ENCODE measurements at regions not wholly inside any gene's neighbourhood (a gene's known extent, or its start where the extent isn't known, plus 50 kb on each side); places are given as distances from the start of the nearest gene placed in this dataset.

DNA sequence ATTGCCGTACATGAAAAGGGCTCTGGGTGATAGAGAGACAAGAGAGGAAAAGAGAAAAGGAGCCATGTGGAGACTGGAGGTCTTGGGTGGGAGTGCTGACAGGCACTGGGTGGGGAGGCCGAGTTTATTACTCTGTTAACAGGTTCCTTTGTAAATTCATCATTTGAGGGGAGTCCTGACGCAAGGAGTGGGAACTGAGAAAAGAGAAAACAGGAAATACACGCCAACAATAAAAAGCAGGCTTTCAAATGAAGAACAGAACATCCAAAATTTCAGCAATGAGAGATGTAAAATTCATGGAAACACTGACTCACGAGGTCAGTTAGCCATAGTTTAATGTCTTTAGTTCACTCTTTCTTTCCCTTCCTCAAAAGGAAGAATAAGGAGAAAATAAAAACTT is 342.8 kb downstream of the TMEM167A start:
- DNase-seq (ENCODE audit: low read depth): peak; percentile 21
- TF ChIP-seq, protein P1, sequence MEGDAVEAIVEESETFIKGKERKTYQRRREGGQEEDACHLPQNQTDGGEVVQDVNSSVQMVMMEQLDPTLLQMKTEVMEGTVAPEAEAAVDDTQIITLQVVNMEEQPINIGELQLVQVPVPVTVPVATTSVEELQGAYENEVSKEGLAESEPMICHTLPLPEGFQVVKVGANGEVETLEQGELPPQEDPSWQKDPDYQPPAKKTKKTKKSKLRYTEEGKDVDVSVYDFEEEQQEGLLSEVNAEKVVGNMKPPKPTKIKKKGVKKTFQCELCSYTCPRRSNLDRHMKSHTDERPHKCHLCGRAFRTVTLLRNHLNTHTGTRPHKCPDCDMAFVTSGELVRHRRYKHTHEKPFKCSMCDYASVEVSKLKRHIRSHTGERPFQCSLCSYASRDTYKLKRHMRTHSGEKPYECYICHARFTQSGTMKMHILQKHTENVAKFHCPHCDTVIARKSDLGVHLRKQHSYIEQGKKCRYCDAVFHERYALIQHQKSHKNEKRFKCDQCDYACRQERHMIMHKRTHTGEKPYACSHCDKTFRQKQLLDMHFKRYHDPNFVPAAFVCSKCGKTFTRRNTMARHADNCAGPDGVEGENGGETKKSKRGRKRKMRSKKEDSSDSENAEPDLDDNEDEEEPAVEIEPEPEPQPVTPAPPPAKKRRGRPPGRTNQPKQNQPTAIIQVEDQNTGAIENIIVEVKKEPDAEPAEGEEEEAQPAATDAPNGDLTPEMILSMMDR (IDR thresholded peaks at IDR 0.05; ENCODE audit: low read length, missing control alignments): no peak
- no peak overlapping the region for H3K4me3 ChIP-seq (replicated peaks; ENCODE audit: low read depth, low read length)

DNA sequence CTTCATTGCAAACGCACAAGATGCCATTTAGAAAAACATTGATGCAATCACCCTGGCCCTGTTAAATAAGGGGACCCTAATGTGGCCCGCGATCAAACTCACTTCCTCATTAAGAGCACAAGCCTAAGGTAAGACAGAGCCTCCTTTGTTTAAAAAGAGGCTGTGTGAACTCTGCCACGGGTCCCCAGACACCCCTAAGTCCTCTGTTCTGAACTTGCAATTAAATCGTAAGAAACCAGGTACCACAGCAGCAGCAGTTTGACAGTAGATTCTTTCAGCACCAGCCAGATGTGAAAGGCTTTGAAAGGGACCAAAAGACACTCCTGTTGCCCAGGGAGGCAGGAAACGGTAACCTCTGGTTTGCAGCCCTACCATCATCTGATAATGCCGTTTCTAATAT is 346.3 kb downstream of the TMEM167A start:
- H3K4me3 ChIP-seq (replicated peaks; ENCODE audit: low read depth, low read length): no peak overlapping the region
- no peak for DNase-seq (ENCODE audit: low read depth)
- TF ChIP-seq, protein P1 (IDR thresholded peaks at IDR 0.05; ENCODE audit: low read length, missing control alignments): no peak

DNA sequence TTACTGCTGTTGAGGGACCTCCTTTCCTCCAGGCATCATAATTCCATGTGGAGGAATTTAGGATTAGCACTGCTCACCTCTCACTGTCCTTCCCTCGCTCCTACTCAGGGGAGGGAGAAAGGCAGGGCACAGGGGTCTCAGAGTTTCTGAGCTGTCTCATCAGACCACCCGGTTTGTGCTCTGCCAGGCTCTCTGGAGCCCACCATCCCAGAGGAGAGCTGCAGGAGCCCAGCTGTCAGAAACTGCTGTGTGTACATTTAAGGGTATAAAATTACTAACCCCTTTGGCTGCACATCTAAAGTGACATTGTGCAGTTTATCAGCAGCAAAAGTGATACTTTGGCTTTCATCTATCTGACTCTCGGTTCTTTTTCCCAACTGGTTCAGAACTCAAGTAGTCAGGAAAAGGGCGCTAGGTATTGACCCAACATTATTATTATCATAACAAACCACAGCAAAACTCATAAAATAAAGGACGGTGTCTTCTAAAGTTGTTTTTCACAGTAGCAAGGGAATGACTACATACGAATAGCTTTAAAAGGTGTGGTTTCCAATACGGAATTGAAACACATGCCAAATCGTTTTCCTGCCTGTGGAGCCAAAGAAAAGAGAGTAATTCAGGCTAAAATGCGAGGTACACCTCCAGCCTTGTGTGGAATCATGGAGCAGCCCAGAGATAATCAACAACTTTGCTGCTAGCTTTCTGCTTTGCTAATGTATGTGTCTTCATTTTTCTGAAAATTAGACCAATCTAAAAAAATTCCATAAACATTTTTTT is 348.1 kb downstream of the TMEM167A start:
- DNase-seq (ENCODE audit: low read depth): no peak
- no peak overlapping the region for H3K4me3 ChIP-seq (replicated peaks; ENCODE audit: low read depth, low read length)
- TF ChIP-seq, protein P1 (IDR thresholded peaks at IDR 0.05; ENCODE audit: low read length, missing control alignments): no peak

GRCh38 chr5:82723168-82723567 is 354.0 kb downstream of the TMEM167A start:
- TF ChIP-seq, protein P1 (IDR thresholded peaks at IDR 0.05; ENCODE audit: low read length, missing control alignments): no peak
- no peak for DNase-seq (ENCODE audit: low read depth)
- no peak overlapping the region for H3K4me3 ChIP-seq (replicated peaks; ENCODE audit: low read depth, low read length)

DNA sequence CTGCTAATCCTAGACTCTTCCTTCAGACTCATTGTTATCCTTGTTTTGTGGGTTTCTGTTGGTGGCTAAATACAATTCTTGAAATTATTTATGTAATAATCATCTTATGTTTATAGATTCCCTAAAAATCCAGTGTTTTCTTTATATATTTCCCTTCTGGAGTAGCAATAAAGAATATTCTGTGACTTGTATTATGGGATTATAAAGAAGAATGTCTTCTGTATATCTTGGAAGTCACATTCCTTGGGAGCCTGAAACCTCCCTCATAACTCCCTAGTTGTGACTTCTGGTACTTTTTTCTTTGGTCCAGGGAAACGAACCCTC is 356.1 kb downstream of the TMEM167A start:
- no peak for DNase-seq (ENCODE audit: low read depth)
- TF ChIP-seq, protein P1 (IDR thresholded peaks at IDR 0.05; ENCODE audit: low read length, missing control alignments): no peak

DNA sequence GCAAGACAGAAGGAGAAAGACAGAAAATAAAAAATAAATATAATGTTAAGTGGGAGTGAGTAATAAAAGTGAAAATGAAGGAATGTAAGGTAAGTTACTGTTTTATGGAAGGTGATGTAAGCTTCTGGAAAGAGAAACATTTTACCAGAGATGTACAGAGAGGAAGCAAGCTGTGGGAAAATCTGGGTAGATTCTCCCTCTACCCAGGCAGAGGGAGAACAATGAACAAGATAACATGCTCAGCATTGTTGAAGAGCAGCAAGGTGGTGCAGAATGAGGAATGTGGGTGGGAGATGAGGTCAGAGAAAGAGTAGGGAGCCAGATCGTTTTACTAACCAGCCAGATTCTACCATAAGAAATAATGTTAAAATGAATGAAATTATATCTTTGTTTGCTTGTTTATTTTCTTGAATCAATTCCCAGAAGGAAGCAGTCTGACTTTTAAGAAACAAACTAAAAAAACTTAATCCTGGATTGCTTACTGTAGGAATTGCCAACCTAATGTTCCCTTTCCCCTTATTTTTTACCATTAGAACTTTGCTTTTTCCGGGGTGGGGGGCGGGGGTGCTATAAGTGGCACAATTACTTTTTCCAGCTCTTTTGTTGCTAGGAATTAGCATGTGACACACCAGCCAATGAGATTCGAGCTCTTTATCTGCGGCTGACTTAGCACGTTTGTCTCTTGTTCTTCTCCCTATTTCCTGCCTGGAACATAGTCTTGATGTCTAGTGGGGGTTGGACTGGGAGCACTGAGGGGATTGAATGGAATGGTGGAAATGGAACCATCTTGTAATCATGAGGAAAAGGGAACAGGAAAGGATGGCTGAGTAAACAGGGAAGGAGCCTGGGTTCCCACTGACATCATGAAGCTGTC is 356.7 kb downstream of the TMEM167A start:
- DNase-seq (ENCODE audit: low read depth): peak; percentile 18
- H3K4me3 ChIP-seq (replicated peaks; ENCODE audit: low read depth, low read length): no peak overlapping the region
- TF ChIP-seq, protein P1 (IDR thresholded peaks at IDR 0.05; ENCODE audit: low read length, missing control alignments): no peak

More for the DNA sequence above, 356.1 kb downstream of the TMEM167A start:
- H3K4me3 ChIP-seq (replicated peaks; ENCODE audit: low read depth, low read length): no peak overlapping the region
